ENCODE measurements at regions not wholly inside any gene's neighbourhood (a gene's known extent, or its start where the extent isn't known, plus 50 kb on each side); places are given as distances from the start of the nearest gene placed in this dataset.

DNA sequence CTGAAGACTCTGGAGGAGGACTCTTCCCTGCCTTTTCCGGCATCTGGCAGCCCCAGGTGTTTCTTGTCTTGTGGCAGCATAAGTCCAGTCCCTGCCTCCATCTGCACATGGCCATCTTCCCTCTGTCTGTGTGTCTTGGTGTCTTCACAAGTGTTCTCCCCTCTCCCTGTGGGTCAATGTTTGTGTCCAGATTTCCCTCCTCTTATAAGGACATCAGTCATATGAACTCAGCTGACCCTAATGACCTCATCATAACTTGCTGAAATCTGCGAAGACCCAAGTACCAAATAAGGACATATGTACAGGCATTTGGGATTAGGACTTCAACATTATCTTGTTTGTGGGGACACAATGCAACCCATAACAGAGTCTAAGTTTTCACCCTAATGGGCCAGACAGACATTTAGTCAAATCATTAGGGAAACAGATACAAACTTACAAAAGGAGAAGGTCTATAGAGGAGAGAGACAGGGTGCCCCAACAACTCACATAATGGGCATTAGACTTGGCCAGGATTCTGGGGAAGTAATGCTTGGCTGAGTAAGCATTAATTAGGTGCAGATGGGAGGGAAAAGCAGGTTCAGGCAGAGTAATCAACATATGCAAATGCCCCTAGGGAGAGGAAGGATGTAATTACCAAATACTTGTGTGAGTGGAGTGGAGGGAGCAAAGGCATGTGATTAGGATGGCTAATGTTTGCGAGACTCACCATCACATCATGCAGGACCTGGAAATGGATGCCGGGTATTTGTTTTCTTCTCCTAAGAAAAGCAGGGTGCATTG, 372.8 kb upstream of the TBL1XR1 start:
- TF ChIP-seq, protein P1, sequence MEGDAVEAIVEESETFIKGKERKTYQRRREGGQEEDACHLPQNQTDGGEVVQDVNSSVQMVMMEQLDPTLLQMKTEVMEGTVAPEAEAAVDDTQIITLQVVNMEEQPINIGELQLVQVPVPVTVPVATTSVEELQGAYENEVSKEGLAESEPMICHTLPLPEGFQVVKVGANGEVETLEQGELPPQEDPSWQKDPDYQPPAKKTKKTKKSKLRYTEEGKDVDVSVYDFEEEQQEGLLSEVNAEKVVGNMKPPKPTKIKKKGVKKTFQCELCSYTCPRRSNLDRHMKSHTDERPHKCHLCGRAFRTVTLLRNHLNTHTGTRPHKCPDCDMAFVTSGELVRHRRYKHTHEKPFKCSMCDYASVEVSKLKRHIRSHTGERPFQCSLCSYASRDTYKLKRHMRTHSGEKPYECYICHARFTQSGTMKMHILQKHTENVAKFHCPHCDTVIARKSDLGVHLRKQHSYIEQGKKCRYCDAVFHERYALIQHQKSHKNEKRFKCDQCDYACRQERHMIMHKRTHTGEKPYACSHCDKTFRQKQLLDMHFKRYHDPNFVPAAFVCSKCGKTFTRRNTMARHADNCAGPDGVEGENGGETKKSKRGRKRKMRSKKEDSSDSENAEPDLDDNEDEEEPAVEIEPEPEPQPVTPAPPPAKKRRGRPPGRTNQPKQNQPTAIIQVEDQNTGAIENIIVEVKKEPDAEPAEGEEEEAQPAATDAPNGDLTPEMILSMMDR (IDR thresholded peaks at IDR 0.05; ENCODE audit: low read depth, low read length, poor library complexity, severe bottlenecking) = no peak
- no peak for TF ChIP-seq EZH2phosphoT487 (IDR thresholded peaks at IDR 0.05; ENCODE audit: borderline replicate concordance, low read length)
- Histone ChIP-seq H3K36me3 (ENCODE audit: control insufficient read depth, low read length) (no peaks in the 10 kb centered on the region), H4K20me1 (ENCODE audit: control insufficient read depth, insufficient read depth, low read depth, low read length) (no peaks in the 10 kb centered on the region), H3K4me3 (ENCODE audit: low read length) (no peak overlapping the region), H3K27me3 (ENCODE audit: control insufficient read depth, low read length) (no peaks in the 10 kb centered on the region), H3K4me1 (ENCODE audit: control insufficient read depth, low read length) (peaks cover 6% of the 10 kb centered on the region), H3F3A (ENCODE audit: control insufficient read depth, insufficient read depth) (no peaks in the 10 kb centered on the region), H3K4me2 (ENCODE audit: low read length) (no peak overlapping the region), H3K9me2 (replicated peaks; ENCODE audit: control insufficient read depth, low read length) (no peaks in the 10 kb centered on the region), H3K9me3 (ENCODE audit: control insufficient read depth, insufficient read depth, low read length) (no peaks in the 10 kb centered on the region), H3K27ac (ENCODE audit: low read depth, low read length) (no peak overlapping the region), H3K79me2 (ENCODE audit: control insufficient read depth, low read length) (no peaks in the 10 kb centered on the region)

DNA sequence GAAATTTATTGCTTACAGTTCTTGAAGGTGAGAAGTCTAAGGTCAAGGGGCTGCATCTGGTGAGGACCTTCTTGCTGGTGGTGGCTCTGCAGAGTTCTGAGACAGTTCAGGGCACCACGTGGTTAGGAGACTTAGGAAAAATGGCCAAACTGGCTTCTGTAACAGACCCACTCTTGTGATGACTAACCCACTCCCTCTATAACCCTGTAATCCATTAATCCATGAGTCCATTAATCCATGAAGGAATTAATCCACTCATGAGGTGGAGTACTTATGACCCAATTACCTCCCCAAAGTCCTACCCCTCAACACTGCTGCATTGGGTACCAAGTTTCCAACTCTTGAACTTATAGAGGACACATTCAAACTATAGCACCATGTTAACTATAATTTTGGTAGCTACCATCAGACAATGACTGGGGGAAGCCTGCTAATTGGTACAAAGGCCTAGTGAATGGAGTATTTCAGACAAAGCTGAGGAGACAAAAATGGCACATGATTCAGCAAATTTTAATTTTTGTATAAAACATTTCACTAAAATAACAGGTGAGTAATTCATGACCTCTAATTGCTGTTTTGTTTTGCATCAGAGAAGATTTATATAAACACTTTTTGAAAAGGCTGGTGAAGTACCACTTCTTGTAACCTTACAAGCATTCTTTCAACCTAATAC, 374.1 kb upstream of the TBL1XR1 start:
- H3K4me3 ChIP-seq (ENCODE audit: low read length) = no peak overlapping the region
- no peaks in the 10 kb centered on the region for H3F3A ChIP-seq (ENCODE audit: control insufficient read depth, insufficient read depth)
- no peaks in the 10 kb centered on the region for H3K9me3 ChIP-seq (ENCODE audit: control insufficient read depth, insufficient read depth, low read length)
- no peaks in the 10 kb centered on the region for H3K9me2 ChIP-seq (replicated peaks; ENCODE audit: control insufficient read depth, low read length)
- H3K4me1 ChIP-seq (ENCODE audit: control insufficient read depth, low read length) = peaks cover 6% of the 10 kb centered on the region
- H4K20me1 ChIP-seq (ENCODE audit: control insufficient read depth, insufficient read depth, low read depth, low read length) = no peaks in the 10 kb centered on the region
- no peak overlapping the region for H3K4me2 ChIP-seq (ENCODE audit: low read length)
- H3K27ac ChIP-seq (ENCODE audit: low read depth, low read length) = no peak overlapping the region
- TF ChIP-seq, protein P1 (IDR thresholded peaks at IDR 0.05; ENCODE audit: low read depth, low read length, poor library complexity, severe bottlenecking) = no peak
- no peak for TF ChIP-seq EZH2phosphoT487 (IDR thresholded peaks at IDR 0.05; ENCODE audit: borderline replicate concordance, low read length)
- no peaks in the 10 kb centered on the region for H3K27me3 ChIP-seq (ENCODE audit: control insufficient read depth, low read length)
- no peaks in the 10 kb centered on the region for H3K36me3 ChIP-seq (ENCODE audit: control insufficient read depth, low read length)
- no peaks in the 10 kb centered on the region for H3K79me2 ChIP-seq (ENCODE audit: control insufficient read depth, low read length)

DNA sequence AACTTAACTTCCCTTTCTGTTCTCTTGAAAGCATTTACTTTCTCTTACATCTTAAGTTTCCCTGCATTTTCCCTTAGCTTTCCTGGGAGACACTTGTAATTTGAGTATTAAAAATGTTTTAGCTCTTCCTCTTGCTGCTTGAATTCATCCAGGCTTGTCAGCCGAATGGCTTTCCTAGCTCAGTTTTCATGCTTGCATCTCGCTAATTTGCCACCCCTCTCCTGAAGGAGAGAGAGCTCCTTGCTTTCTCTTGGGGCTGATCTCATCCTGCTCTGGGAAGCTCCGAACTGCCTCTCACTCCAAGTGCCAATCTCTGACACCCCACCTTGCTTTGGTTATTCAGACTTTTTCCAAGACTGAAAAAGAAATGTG, 374.6 kb upstream of the TBL1XR1 start:
- TF ChIP-seq, protein P1 (IDR thresholded peaks at IDR 0.05; ENCODE audit: low read depth, low read length, poor library complexity, severe bottlenecking) = no peak
- TF ChIP-seq EZH2phosphoT487 (IDR thresholded peaks at IDR 0.05; ENCODE audit: borderline replicate concordance, low read length) = no peak
- H3K79me2 ChIP-seq (ENCODE audit: control insufficient read depth, low read length) = no peaks in the 10 kb centered on the region
- no peak overlapping the region for H3K4me3 ChIP-seq (ENCODE audit: low read length)
- no peaks in the 10 kb centered on the region for H3K36me3 ChIP-seq (ENCODE audit: control insufficient read depth, low read length)
- peaks cover 6% of the 10 kb centered on the region for H3K4me1 ChIP-seq (ENCODE audit: control insufficient read depth, low read length)
- H4K20me1 ChIP-seq (ENCODE audit: control insufficient read depth, insufficient read depth, low read depth, low read length) = no peaks in the 10 kb centered on the region
- H3K9me3 ChIP-seq (ENCODE audit: control insufficient read depth, insufficient read depth, low read length) = no peaks in the 10 kb centered on the region
- no peaks in the 10 kb centered on the region for H3K9me2 ChIP-seq (replicated peaks; ENCODE audit: control insufficient read depth, low read length)
- H3K27me3 ChIP-seq (ENCODE audit: control insufficient read depth, low read length) = no peaks in the 10 kb centered on the region
- no peak overlapping the region for H3K4me2 ChIP-seq (ENCODE audit: low read length)
- no peak overlapping the region for H3K27ac ChIP-seq (ENCODE audit: low read depth, low read length)
- no peaks in the 10 kb centered on the region for H3F3A ChIP-seq (ENCODE audit: control insufficient read depth, insufficient read depth)
